Stimulated activated CD4-positive, alpha-beta T cell treated with anti-CD3 and anti-CD28 coated beads, Interleukin-4, amount 100 ng/mL, for 48 hours (primary cell): ENCODE measurements at regions not wholly inside any gene's neighbourhood (a gene's known extent, or its start where the extent isn't known, plus 50 kb on each side); places are given as distances from the start of the nearest gene placed in this dataset.

Experiments used
- DNase-seq, 2 donors: peaks; one replicate each; pipeline ENCODE4 v3.0.0-alpha.2; 2020; ENCODE audit warnings: low read depth in 2 of 2

DNA sequence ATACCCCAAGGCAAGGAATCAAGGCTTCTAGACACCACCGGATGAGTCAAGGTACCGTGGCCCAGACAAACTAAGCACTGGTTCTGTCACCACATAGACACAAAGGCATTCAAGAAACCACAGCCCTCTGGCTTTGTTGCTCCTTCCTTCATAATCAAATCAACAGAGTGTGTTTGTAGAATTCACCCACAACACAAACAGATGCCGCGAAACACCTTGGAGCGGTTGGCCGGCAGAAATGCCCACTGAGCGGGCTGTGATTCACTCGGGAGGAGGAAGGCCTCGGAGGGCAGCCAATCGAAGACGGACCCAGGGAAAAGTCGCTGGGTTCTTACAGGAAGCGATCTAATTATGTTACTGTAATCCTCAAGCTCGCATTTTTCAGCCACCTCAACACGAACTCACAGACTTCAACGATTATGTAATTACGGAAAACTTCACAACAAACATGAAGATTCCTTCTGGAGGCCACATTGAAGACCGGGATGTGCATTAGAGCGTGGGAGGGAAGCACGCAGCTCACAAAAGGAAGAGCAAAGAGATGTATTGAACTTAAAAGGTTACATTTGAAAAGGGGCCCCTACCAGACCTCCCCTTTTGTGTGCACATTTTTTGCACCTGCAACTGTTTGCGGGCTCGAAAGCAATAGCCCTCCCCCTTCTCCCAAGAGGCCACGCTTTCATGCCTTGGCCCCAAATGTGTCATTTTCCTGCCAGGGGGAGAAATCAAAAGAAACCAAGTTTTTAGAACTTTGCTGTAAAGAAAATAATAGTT, 184.7 kb upstream of the PREP start:
- DNase-seq = no peak

- DNase-seq = no peak
Measured at GRCh38 chr6:105578179-105578707, 175.4 kb upstream of the PREP start.

DNA sequence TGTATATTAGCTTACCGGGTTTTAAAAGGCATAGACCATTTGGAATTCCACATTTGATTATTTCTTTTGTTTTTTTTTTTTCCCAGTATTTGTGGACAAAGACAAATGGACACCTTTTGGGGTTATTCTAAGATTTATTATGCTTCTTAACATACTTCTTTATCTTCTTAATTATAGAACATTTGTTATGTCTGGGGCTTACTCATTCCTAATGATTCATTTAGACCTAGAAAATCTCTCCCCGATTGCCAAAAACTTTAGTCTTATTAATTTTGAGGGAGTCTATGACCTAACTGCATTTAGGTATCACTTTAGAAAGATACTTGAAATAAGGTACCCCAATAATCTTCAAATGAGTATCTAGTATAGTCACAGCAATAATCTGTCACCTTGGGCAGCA, 170.7 kb upstream of the PREP start:
- DNase-seq = no peak

- no peak for DNase-seq
Measured at GRCh38 chr6:105573138-105573537, 170.3 kb upstream of the PREP start.

- DNase-seq = no peak
Measured at GRCh38 chr6:105570416-105570815, 167.5 kb upstream of the PREP start.

DNA sequence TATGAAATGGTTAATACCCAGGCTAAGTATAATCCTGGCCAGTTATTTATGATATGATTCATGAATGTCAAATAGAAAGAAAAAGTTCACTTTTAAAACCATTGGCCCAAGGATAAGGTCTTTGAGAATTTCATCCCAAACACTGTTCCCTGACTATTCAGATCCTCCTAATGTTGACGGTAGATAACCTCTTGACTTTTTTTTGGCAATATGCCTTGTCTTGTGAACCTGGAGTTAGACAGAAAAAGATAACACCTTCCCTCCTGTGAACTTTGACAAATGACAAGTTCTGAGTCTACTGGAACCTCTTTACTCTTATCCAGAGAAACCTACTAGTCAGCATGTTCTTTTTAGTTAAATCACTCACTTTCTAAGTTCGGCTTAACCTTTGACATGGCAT, 166.8 kb upstream of the PREP start:
- no peak for DNase-seq

GRCh38 chr6:105568751-105569150, 165.9 kb upstream of the PREP start:
- DNase-seq = no peak

DNA sequence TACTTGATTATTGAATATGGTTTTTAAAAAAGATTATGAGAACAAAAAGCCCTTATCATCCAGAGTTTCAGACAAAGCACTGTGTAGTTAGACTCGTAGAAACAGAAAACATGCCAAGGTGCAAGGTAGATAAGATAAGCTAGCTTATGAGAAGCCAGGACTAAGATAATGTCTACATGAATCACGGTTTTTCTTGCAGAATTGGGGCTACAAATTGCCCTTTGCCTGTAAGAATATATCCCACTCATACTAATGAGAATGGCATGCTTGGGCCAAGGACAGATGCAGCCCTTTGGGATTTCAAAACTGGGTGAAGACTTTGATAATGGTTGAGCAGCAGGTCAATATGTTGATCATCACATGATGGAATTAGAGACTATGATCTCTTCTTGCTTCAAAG, 165.3 kb upstream of the PREP start:
- no peak for DNase-seq

- DNase-seq = no peak
Measured at GRCh38 chr6:105567140-105567539, 164.3 kb upstream of the PREP start.

- no peak for DNase-seq
Measured at GRCh38 chr6:105566503-105566902, 163.6 kb upstream of the PREP start.

DNA sequence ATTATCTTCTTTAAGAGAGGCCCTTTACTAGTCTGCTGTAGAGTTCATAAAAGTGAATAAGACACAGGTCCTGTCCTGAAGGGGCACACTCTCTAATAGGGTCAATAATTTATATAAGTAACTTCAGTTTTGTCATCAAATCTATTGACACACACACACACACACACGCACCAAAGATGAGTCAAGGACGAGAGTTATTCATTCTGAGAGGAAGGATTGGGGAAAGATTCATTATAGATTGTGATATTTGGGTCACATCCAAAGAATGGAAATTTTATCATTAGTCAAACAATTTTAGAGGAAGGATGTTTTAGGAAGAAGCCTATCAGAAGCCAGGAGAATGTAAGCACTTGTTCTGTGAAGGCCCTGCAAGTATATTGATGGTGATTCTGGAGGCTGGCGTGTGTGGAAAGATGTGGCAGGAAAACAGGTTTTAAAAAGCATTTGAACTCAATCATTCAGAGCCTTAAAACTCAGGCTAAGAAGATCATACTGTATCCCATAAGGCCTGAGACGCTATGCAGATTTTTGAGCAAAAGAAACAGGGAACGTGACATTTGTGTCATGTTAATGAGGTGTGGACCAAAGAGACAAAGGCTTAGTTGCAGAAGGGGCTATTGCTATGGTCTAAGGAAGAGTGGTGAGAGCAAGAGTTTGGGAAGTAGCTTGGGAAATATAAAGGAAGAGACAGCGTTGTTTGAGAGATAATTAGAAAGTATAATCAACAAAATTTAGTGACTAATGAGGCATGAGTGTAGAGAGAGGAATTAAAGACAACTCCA, 161.4 kb upstream of the PREP start:
- no peak for DNase-seq

DNA sequence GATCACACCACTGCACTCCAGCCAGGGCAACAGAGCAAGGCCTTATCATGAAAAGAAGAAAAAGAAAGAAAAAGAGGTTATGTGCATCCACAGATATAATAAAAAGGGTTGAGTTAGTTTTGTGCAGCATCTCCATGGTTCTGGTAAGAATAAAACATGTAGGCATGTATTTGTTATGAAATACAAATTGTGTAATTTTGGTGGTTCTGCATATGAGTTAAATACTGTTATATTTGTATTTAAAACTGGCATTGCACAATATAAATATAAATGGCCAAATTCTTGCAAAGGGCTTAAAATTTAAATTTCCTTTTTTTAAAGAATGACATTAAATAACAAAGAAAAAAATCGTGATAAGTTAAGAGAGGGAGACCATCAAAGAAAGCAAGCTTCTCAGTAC, 159.1 kb upstream of the PREP start:
- no peak for DNase-seq

GRCh38 chr6:105561486-105561885, 158.6 kb upstream of the PREP start:
- DNase-seq = no peak

DNA sequence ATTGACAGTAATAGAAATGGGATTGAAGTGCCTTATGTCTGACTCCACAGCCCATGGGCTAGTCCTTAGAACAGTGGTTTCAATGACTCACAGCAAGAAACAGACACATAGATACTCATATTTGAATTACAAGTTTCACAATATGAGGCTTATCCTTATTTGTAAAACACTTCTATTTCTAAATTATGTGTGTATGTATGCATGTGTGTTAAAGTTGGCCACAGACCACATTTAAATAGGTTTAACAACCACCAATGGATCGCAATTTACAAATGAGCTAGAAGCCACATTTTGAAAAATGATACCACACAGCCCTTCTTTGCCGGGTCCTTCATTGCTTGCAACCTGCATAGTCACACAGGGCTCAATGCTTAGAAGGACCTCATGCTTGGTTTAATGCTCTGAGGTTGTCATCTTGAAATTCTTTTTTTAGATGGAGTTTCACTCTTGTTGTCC, 157.8 kb upstream of the PREP start:
- no peak for DNase-seq

DNA sequence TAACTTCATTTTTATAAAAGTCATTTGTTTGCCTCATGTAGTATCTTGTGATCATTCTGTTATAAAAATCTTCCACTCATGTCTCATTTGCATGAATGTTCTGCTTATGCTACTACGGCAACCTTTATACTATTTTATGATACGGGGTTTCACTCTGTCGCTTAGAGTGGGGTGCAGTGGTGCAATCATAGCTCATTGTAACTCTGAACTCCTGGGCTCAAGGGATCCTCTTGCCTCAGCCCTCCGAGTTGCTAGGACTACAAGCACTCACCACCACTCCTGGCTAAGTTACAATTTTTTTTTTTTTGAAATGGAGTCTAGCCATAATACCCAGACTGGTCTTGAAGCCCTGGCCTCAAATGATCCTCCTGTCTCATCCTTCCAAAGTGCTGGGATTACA, 154.4 kb upstream of the PREP start:
- DNase-seq = no peak

- no peak for DNase-seq
Measured at GRCh38 chr6:105553171-105553570, 150.3 kb upstream of the PREP start.

DNA sequence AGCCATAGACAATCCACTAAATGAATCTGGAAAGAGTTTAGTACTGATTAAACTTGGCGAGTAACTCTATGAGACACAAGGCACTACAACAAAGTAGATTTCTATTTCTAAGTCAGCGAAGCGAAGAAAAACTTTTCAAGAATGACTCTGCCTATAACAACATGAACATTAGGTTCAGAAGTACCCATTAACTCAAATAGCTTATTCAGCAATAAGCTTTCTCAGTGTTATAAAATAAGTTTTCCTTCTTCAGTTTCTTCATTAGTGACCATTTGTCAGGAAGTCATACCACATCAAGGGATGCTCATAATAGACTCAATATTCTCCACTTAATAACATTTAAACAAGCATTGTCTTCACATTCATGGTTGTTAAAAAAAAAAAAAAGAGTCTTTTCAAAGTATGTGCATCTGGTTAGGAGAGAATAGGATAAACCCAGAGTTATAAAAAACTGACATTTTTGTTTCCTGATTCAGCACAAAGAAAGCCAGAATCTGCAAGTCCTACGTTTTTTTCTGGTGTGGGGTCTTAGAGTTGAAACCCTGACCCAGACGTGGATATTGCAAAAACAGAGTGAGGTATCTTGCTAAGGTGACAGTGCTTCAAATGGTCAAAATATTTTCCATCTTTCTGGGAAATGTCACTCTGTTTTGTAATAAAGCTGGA, 148.2 kb upstream of the PREP start:
- no peak for DNase-seq

GRCh38 chr6:105546754-105547153, 143.9 kb upstream of the PREP start:
- no peak for DNase-seq

DNA sequence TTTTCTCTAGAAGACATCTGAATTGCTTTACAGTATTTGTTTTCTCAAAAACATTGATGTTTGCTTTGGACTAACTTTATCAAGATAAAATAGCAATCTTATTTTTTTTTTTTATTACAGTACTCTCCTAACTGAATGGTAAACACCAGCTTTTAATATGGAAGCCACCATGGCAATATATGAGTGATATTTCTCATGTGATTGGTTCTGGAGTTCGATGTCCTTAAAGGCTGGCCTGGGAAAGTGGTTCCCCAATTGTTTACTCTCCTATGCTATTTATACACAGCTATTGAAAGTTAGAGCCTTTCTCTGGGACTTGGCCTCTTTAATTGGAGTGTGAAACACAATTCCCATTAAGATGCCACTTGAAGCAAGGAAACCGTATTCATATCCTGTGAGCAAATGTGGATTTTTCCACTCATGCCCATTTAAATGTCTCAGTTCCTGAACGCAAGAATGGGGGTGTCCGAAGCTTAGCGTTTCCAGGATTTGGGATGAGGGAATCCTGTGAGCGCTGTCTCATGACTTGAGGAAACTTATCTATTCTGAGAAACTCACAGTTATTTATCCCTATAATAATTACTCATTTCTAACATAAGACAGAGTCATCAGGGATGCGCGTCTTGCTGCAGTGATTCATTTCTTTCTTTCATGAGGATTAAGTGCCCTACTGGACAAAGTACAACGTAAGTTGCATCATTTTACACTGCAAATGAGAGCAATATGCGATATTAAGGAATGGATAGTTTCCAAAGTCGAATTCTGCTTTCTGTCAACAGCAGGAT, 143.3 kb upstream of the PREP start:
- DNase-seq = no peak

DNA sequence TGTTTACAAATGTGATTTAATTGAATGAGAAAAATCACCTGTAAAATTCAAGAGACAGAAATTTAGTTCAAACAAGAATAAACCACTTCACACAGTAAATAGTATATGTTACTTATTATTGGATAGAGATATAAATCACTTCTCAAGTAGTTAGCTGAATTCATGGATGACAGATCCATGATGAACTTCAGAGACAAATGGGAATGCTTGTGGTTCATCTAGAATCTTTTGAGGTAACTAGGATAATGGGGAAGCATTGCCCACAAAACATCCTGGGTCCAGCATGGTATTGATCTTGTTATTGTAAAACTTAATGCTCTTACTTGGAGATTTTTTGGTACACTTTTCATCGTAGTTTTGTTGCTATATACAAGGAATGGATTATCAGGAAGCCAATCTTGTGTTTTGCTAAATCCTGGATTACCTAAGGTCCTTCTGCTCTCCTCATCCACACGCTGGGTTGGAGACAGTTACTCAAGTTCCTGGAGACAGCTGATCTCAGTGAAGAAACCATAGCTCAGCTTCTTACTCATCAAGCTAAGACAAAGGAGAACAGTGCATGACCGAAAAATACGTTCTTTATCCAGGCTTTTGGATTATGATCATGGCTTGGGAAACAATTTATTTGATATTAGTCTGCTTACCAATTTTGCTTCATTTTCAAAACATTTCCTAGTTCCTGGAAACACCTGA, 142.5 kb upstream of the PREP start:
- no peak for DNase-seq

DNA sequence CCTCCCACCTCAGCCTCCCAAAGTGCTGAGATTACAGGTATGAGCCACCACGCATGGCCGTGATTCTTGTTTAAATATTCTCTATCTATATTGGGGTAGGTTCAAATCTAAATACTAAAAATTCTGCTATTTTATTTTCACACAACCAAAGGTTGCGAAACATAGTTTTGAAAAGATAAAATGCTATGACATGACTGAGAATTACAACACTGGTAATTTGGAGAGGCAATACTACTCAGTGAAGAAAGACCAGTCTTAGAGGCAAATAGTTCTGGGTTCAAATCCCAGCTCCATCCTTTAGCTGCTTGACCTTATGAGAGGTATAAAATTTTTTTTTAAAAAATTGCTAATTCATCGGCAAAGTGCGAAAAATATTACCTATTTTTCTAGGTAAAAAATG, 137.0 kb upstream of the PREP start:
- no peak for DNase-seq
